Prostate gland (tissue), 2 donors: ENCODE measurements at regions not wholly inside any gene's neighbourhood (a gene's known extent, or its start where the extent isn't known, plus 50 kb on each side); places are given as distances from the start of the nearest gene placed in this dataset.
"Not testable (repeated sequence)": the region's sequence is repeated elsewhere in the genome, so short reads cannot be mapped to it uniquely, and the experiment has no call there.

Source experiments
- DNase-seq: peaks from one replicate; pipeline ENCODE4 v3.0.0-alpha.2; 2019; ENCODE audit warnings: low spot score
- H3K27ac ChIP-seq, 2 donors: fragments of 200-600 bp; sonication (generic); 2 replicates each; pipeline ENCODE4 v1.5.1; 2017 to 2019
- H3K27me3 ChIP-seq: fragments of 200-600 bp; sonication (generic); replicated peaks from 2 replicates; pipeline ENCODE4 v1.5.1; 2019; ENCODE audit not compliant: insufficient read depth
- H3K36me3 ChIP-seq, 2 donors: fragments of 200-600 bp; sonication (generic); 1 replicate in 1 of 2; 2 replicates in 1 of 2; pipeline versions ENCODE4 v1.5.1 to v1.8.1; 2017 to 2019
- H3K4me1 ChIP-seq: fragments of 200-600 bp; sonication (generic); replicated peaks from 2 replicates; pipeline ENCODE4 v1.5.1; 2019
- H3K4me3 ChIP-seq, 2 donors: fragments of 200-600 bp; sonication (generic); 2 replicates each; pipeline ENCODE4 v1.5.1; 2017 to 2019
- H3K9me3 ChIP-seq: fragments of 200-600 bp; sonication (generic); 2 replicates; pipeline ENCODE4 v1.5.1; 2017
- CTCF ChIP-seq, 4 experiments: fragments of 200-600 bp in 2 of 4; fragments of 450-650 bp in 2 of 4; sonication (generic) in 2 of 4; IDR thresholded peaks; 1 replicate in 3 of 4; 2 replicates in 1 of 4; pipeline ENCODE4 v1.5.1; 2016 to 2019; ENCODE audit warnings: antibody characterized with exemption in 4 of 4, mild to moderate bottlenecking in 2 of 4, moderate library complexity in 2 of 4
- POLR2A ChIP-seq: fragments of 450-650 bp; IDR thresholded peaks from one replicate; pipeline ENCODE4 v1.6.1; 2016; ENCODE audit warnings: antibody characterized with exemption, mild to moderate bottlenecking
- POLR2AphosphoS5 ChIP-seq: sonication (generic); formaldehyde crosslinking; IDR thresholded peaks from one replicate; pipeline ENCODE4 v1.6.1; 2017; ENCODE audit warnings: antibody characterized with exemption
- WGBS: methylation state at CpG from one replicate; pipeline ENCODE4 v1.1.5; 2018; 5-methylcytosine and 5-hydroxymethylcytosine counted together
- intact Hi-C: fragments of 100-400 bp; cut with DNase I; formaldehyde crosslinking; loops from one replicate; pipeline ENCODE4 v1.14.2; 2022

DNA sequence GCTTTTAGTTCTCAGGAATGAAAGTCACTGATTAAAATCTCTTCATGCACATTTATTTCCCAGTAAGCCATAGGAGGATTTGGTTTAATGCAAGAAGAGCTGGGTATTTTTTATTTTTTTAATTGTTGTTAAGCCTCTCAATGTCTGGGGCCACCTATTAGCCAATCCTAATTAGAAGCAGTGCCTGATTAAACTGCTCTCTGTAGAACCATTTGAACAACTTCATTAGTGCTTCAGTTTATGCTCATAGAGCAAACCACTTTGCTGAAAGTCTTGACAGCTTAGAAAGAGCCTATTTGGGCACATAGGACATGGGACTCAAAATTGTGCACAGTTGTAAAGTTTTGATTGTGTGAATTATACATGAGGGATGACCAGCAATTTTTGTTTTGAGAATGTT lies 548.9 kb downstream of the FRK start:
- DNase-seq = no peak
- Histone ChIP-seq H3K27ac (no peak overlapping the region), H3K27me3 (no peaks in the 10 kb centered on the region), H3K9me3 (no peaks in the 10 kb centered on the region), H3K4me1 (no peaks in the 10 kb centered on the region), H3K4me3 (no peak overlapping the region), H3K36me3 (no peaks in the 10 kb centered on the region)
- intact Hi-C loops = no loop called here
- no peak for TF ChIP-seq POLR2AphosphoS5
- TF ChIP-seq CTCF (IDR thresholded peaks at IDR 0.05) = no peak
- no peak for TF ChIP-seq POLR2A

GRCh38 chr6:115502432-115502831 lies 558.3 kb downstream of the FRK start:
- not testable (repeated sequence) for H3K9me3 ChIP-seq, H3K4me3 ChIP-seq
- WGBS = 63% methylated on average over 2 of the region's 2 CpGs

GRCh38 chr6:115495184-115495583 lies 565.5 kb downstream of the FRK start:
- Histone ChIP-seq H3K36me3 (no peaks in the 10 kb centered on the region), H3K9me3 (no peaks in the 10 kb centered on the region), H3K27me3 (no peaks in the 10 kb centered on the region), H3K27ac (no peak overlapping the region), H3K4me3 (no peak overlapping the region), H3K4me1 (no peaks in the 10 kb centered on the region)
- no peak for TF ChIP-seq POLR2AphosphoS5
- TF ChIP-seq CTCF (IDR thresholded peaks at IDR 0.05) = no peak
- TF ChIP-seq POLR2A = no peak
- 91% methylated on average over 3 of the region's 3 CpGs for WGBS
- no peak for DNase-seq
- intact Hi-C loops = no loop called here

More at GRCh38 chr6:115502432-115502831, 558.3 kb downstream of the FRK start:
- H3K27ac ChIP-seq, intact Hi-C loops, H3K27me3 ChIP-seq, H3K4me1 ChIP-seq, H3K36me3 ChIP-seq, DNase-seq: not testable (repeated sequence)

DNA sequence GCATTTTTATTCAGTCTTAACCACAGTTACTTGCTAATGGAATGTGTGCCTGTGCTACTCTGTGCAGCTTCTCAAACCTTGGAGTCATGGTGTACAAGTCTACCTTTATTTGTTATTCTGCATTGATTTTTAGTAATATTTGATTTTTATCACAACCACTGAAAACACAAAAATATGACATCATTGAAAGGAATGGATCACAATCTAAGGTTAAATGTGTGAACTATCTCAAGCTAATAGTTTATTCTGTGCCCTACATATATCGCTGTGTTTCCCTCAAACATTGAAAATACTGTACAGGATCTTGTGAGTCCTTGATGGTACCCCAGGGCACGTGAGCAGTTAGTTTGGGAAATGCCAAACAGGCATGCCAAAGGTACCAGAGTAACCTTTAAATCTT lies 573.4 kb downstream of the FRK start:
- intact Hi-C loops = no loop called here
- Histone ChIP-seq H3K27me3 (no peaks in the 10 kb centered on the region), H3K4me3 (no peak overlapping the region), H3K4me1 (no peaks in the 10 kb centered on the region), H3K36me3 (no peaks in the 10 kb centered on the region), H3K27ac (no peak overlapping the region), H3K9me3 (no peaks in the 10 kb centered on the region)
- WGBS = 90% methylated on average over 2 of the region's 2 CpGs
- no peak for TF ChIP-seq POLR2AphosphoS5
- no peak for TF ChIP-seq POLR2A
- no peak for TF ChIP-seq CTCF (IDR thresholded peaks at IDR 0.05)
- no peak for DNase-seq

DNA sequence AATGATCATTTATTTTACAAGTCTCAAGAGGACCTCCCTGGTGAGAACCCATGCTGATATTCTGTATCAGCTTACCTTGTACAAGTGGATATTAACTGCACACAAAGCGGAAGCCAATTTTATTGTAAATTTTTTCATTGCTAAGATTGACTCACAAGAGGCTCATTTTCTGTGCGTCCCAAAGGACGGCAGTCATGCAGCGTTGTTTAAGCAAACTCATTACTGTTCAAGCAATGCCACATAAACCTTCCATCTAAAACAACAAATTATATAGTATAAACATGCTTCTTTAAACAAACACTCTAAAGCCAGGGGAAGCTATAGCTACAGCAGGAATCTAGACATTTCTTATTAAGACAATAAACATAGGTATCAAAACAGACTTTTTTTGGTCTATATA lies 575.3 kb downstream of the FRK start:
- H3K9me3 ChIP-seq = no peaks in the 10 kb centered on the region
- no peak overlapping the region for H3K4me3 ChIP-seq
- TF ChIP-seq CTCF (IDR thresholded peaks at IDR 0.05) (no peak), POLR2AphosphoS5 (no peak), POLR2A (no peak)
- no peak overlapping the region for H3K27ac ChIP-seq
- no peaks in the 10 kb centered on the region for H3K4me1 ChIP-seq
- 27% methylated on average over 4 of the region's 4 CpGs for WGBS
- intact Hi-C loops = no loop called here
- no peak for DNase-seq
- H3K27me3 ChIP-seq = no peaks in the 10 kb centered on the region
- no peaks in the 10 kb centered on the region for H3K36me3 ChIP-seq

- H3K4me3 ChIP-seq, intact Hi-C loops, H3K4me1 ChIP-seq, DNase-seq, H3K27ac ChIP-seq, H3K9me3 ChIP-seq, H3K36me3 ChIP-seq, H3K27me3 ChIP-seq: not testable (repeated sequence)
- WGBS = 73% methylated on average over 4 of the region's 4 CpGs
Observed at GRCh38 chr6:115480543-115480942, 580.1 kb downstream of the FRK start.
